Amniotic stem cell (primary cell): ENCODE measurements at regions not wholly inside any gene's neighbourhood (a gene's known extent, or its start where the extent isn't known, plus 50 kb on each side); places are given as distances from the start of the nearest gene placed in this dataset.

Experiments used
- DNase-seq: peaks from one replicate; lab custom pipeline; 2025; lab: John Stamatoyannopoulos, UW

GRCh38 chr16:63239065-63239570 lies 1202.9 kb upstream of the CDH8 start:
- no peak for DNase-seq

- no peak for DNase-seq
Observed at GRCh38 chr16:63230421-63231040, 1194.3 kb upstream of the CDH8 start.

- DNase-seq, result no peak
Observed at GRCh38 chr16:63228259-63228658, 1192.0 kb upstream of the CDH8 start.

- DNase-seq, result no peak
Observed at GRCh38 chr16:63223851-63224250, 1187.6 kb upstream of the CDH8 start.

GRCh38 chr16:63216696-63217423 lies 1180.6 kb upstream of the CDH8 start:
- no peak for DNase-seq

GRCh38 chr16:63201851-63202250 lies 1165.6 kb upstream of the CDH8 start:
- no peak for DNase-seq

GRCh38 chr16:63200940-63201339 lies 1164.7 kb upstream of the CDH8 start:
- no peak for DNase-seq

- no peak for DNase-seq
Observed at GRCh38 chr16:63195336-63195735, 1159.1 kb upstream of the CDH8 start.

- no peak for DNase-seq
Observed at GRCh38 chr16:63192980-63193379, 1156.7 kb upstream of the CDH8 start.

- DNase-seq, result no peak
Observed at GRCh38 chr16:63188086-63188771, 1152.0 kb upstream of the CDH8 start.

GRCh38 chr16:63187638-63188037 lies 1151.4 kb upstream of the CDH8 start:
- no peak for DNase-seq

- no peak for DNase-seq
Observed at GRCh38 chr16:63185235-63185780, 1149.1 kb upstream of the CDH8 start.

GRCh38 chr16:63183743-63184142 lies 1147.5 kb upstream of the CDH8 start:
- no peak for DNase-seq

GRCh38 chr16:63175313-63175712 lies 1139.1 kb upstream of the CDH8 start:
- no peak for DNase-seq

- DNase-seq, result no peak
Observed at GRCh38 chr16:63174801-63175200, 1138.6 kb upstream of the CDH8 start.

- no peak for DNase-seq
Observed at GRCh38 chr16:63171545-63171944, 1135.3 kb upstream of the CDH8 start.

- no peak for DNase-seq
Observed at GRCh38 chr16:63169100-63169499, 1132.9 kb upstream of the CDH8 start.

- DNase-seq, result no peak
Observed at GRCh38 chr16:63157818-63158217, 1121.6 kb upstream of the CDH8 start.

GRCh38 chr16:63146251-63146650 lies 1110.0 kb upstream of the CDH8 start:
- no peak for DNase-seq

GRCh38 chr16:63145411-63145810 lies 1109.2 kb upstream of the CDH8 start:
- DNase-seq, result no peak

GRCh38 chr16:63135069-63135468 lies 1098.8 kb upstream of the CDH8 start:
- no peak for DNase-seq

- no peak for DNase-seq
Observed at GRCh38 chr16:63131503-63131902, 1095.3 kb upstream of the CDH8 start.

- no peak for DNase-seq
Observed at GRCh38 chr16:63130942-63131341, 1094.7 kb upstream of the CDH8 start.
